Trophoblast cell (in vitro differentiated cells and primary cell): ENCODE measurements at regions not wholly inside any gene's neighbourhood (a gene's known extent, or its start where the extent isn't known, plus 50 kb on each side); places are given as distances from the start of the nearest gene placed in this dataset.
"Not testable (repeated sequence)": the region's sequence is repeated elsewhere in the genome, so short reads cannot be mapped to it uniquely, and the experiment has no call there.

Experiments used
- DNase-seq, 2 donors: peaks; one replicate each; pipeline ENCODE4 v3.0.0-alpha.2; 2016
- H2AFZ ChIP-seq: 2 replicates; pipeline ENCODE4 v1.6.1; 2013; ENCODE audit warnings: low read length, moderate library complexity, mild to moderate bottlenecking; ENCODE audit not compliant: insufficient read depth, poor library complexity
- H2AK5ac ChIP-seq: 2 replicates; pipeline ENCODE4 v1.6.1; 2013; ENCODE audit warnings: mild to moderate bottlenecking, low read length
- H2BK120ac ChIP-seq: 2 replicates; pipeline ENCODE4 v1.6.1; 2013; ENCODE audit warnings: low read length, mild to moderate bottlenecking, moderate library complexity; ENCODE audit not compliant: insufficient read depth, poor library complexity
- H2BK12ac ChIP-seq: 2 replicates; pipeline ENCODE4 v1.6.1; 2013; ENCODE audit warnings: mild to moderate bottlenecking, low read length, moderate library complexity
- H2BK5ac ChIP-seq: 2 replicates; pipeline ENCODE4 v1.6.1; 2013; ENCODE audit warnings: low read length, low read depth, moderate library complexity, mild to moderate bottlenecking; ENCODE audit not compliant: poor library complexity
- H3K14ac ChIP-seq: 2 replicates; pipeline ENCODE4 v1.6.1; 2013; ENCODE audit warnings: mild to moderate bottlenecking, low read length
- H3K18ac ChIP-seq: 2 replicates; pipeline ENCODE4 v1.6.1; 2013; ENCODE audit warnings: mild to moderate bottlenecking, low read length
- H3K23ac ChIP-seq: 2 replicates; pipeline ENCODE4 v1.6.1; 2013; ENCODE audit warnings: low read length
- H3K27ac ChIP-seq: 2 replicates; pipeline ENCODE4 v1.5.1; 2013; ENCODE audit warnings: low read depth, mild to moderate bottlenecking, inconsistent platforms, low read length, moderate library complexity
- H3K27me3 ChIP-seq: 2 replicates; pipeline ENCODE4 v1.6.1; 2013; ENCODE audit warnings: inconsistent platforms, mild to moderate bottlenecking, low read length, moderate library complexity; ENCODE audit not compliant: insufficient read depth
- H3K36me3 ChIP-seq, 2 experiments: 1 replicate in 1 of 2; 2 replicates in 1 of 2; pipeline ENCODE4 v1.6.1; 2013; ENCODE audit warnings: low read length in 2 of 2, mild to moderate bottlenecking in 2 of 2, moderate library complexity in 1 of 2; ENCODE audit not compliant: insufficient read depth in 2 of 2, control insufficient read depth in 1 of 2
- H3K4ac ChIP-seq: 2 replicates; pipeline ENCODE4 v1.6.1; 2013; ENCODE audit warnings: low read depth, mild to moderate bottlenecking, low read length, moderate library complexity
- H3K4me1 ChIP-seq, 2 experiments: 1 replicate in 1 of 2; 2 replicates in 1 of 2; pipeline ENCODE4 v1.6.1; 2013; ENCODE audit warnings: low read length in 2 of 2, mild to moderate bottlenecking in 2 of 2, moderate library complexity in 1 of 2; ENCODE audit not compliant: insufficient read depth in 2 of 2, control insufficient read depth in 1 of 2
- H3K4me2 ChIP-seq: 2 replicates; pipeline ENCODE4 v1.6.1; 2013; ENCODE audit warnings: inconsistent platforms, mild to moderate bottlenecking, low read length, moderate library complexity
- H3K4me3 ChIP-seq: 2 replicates; pipeline ENCODE4 v1.5.1; 2013; ENCODE audit warnings: mild to moderate bottlenecking, low read depth, low read length, inconsistent platforms
- H3K79me1 ChIP-seq: one replicate; pipeline ENCODE4 v1.6.1; 2013; ENCODE audit warnings: low read length
- H3K79me2 ChIP-seq: 2 replicates; pipeline ENCODE4 v1.6.1; 2013; ENCODE audit warnings: low read length, mild to moderate bottlenecking; ENCODE audit not compliant: control insufficient read depth, insufficient read depth, poor library complexity
- H3K9ac ChIP-seq: 2 replicates; pipeline ENCODE4 v1.6.1; 2013; ENCODE audit warnings: mild to moderate bottlenecking, low read length
- H3K9me3 ChIP-seq: 2 replicates; pipeline ENCODE4 v1.6.1; 2013; ENCODE audit warnings: low read depth, mild to moderate bottlenecking, control low read depth, inconsistent platforms, low read length; ENCODE audit not compliant: insufficient read depth
- H4K12ac ChIP-seq: 2 replicates; pipeline ENCODE4 v1.6.1; 2013; ENCODE audit warnings: low read depth, mild to moderate bottlenecking, low read length, moderate library complexity
- H4K8ac ChIP-seq: 2 replicates; pipeline ENCODE4 v1.6.1; 2013; ENCODE audit warnings: low read depth, mild to moderate bottlenecking, low read length, moderate library complexity
- H4K91ac ChIP-seq: one replicate; pipeline ENCODE4 v1.6.1; 2013; ENCODE audit warnings: low read depth, mild to moderate bottlenecking, low read length, moderate library complexity
- WGBS: extraction: QIAGEN DNeasy Blood & Tissue Kit; methylation state at CpG from one replicate; pipeline ENCODE4 v1.1.7; 2013; ENCODE audit warnings: missing lambda C conversion rate; ENCODE audit not compliant: insufficient read length, insufficient coverage; ENCODE audit errors: extremely low coverage; 5-methylcytosine and 5-hydroxymethylcytosine counted together

GRCh38 chrX:42366181-42366580 lies 411.8 kb downstream of the PPP1R2C start:
- H3K79me2 ChIP-seq = no peaks in the 10 kb centered on the region
- no peak overlapping the region for H2AK5ac ChIP-seq
- WGBS = no CpG with 5 or more reads among the region's 2 CpGs

GRCh38 chrX:42362219-42362618 lies 415.7 kb downstream of the PPP1R2C start:
- no CpG with 5 or more reads among the region's 1 CpG for WGBS
- no peaks in the 10 kb centered on the region for H3K79me2 ChIP-seq
- H3K14ac ChIP-seq = no peak overlapping the region
- H4K91ac ChIP-seq = no peak overlapping the region
- no peaks in the 10 kb centered on the region for H3K27me3 ChIP-seq
- H2AK5ac ChIP-seq = no peak overlapping the region
- H3K9me3 ChIP-seq = no peaks in the 10 kb centered on the region
- H2BK12ac ChIP-seq = no peak overlapping the region
- no peak overlapping the region for H3K4ac ChIP-seq
- H2BK5ac ChIP-seq = no peak overlapping the region
- no peaks in the 10 kb centered on the region for H3K79me1 ChIP-seq
- no peak overlapping the region for H2BK120ac ChIP-seq
- H3K4me2 ChIP-seq = no peak overlapping the region
- H3K27ac ChIP-seq = no peak overlapping the region
- no peak overlapping the region for H3K9ac ChIP-seq
- DNase-seq = no peak
- H2AFZ ChIP-seq = no peak overlapping the region
- no peak overlapping the region for H3K18ac ChIP-seq
- H4K8ac ChIP-seq = no peak overlapping the region
- H4K12ac ChIP-seq = no peak overlapping the region
- no peaks in the 10 kb centered on the region for H3K4me1 ChIP-seq
- H3K23ac ChIP-seq = no peak overlapping the region
- no peak overlapping the region for H3K4me3 ChIP-seq
- no peaks in the 10 kb centered on the region for H3K36me3 ChIP-seq

More at GRCh38 chrX:42366181-42366580, 411.8 kb downstream of the PPP1R2C start:
- DNase-seq = no peak
- Histone ChIP-seq H3K9me3 (no peaks in the 10 kb centered on the region), H2BK120ac (no peak overlapping the region), H3K4me3 (no peak overlapping the region), H3K9ac (no peak overlapping the region), H3K23ac (no peak overlapping the region), H3K14ac (no peak overlapping the region), H2BK5ac (no peak overlapping the region), H3K18ac (no peak overlapping the region), H4K12ac (no peak overlapping the region), H2AFZ (no peak overlapping the region), H4K91ac (no peak overlapping the region), H3K4me1 (no peaks in the 10 kb centered on the region), H3K36me3 (no peaks in the 10 kb centered on the region), H3K27me3 (no peaks in the 10 kb centered on the region), H2BK12ac (no peak overlapping the region), H4K8ac (no peak overlapping the region), H3K4me2 (no peak overlapping the region), H3K79me1 (no peaks in the 10 kb centered on the region), H3K4ac (no peak overlapping the region), H3K27ac (no peak overlapping the region)

- not testable (repeated sequence) for H3K36me3 ChIP-seq, H2BK5ac ChIP-seq, H3K27ac ChIP-seq, H2BK12ac ChIP-seq, H3K14ac ChIP-seq, H3K23ac ChIP-seq, H3K4me1 ChIP-seq, H3K4ac ChIP-seq, H3K27me3 ChIP-seq, H3K9ac ChIP-seq, H4K12ac ChIP-seq, H3K79me2 ChIP-seq, H2AK5ac ChIP-seq, H4K8ac ChIP-seq, H3K4me3 ChIP-seq, H3K4me2 ChIP-seq, H4K91ac ChIP-seq, H2AFZ ChIP-seq, DNase-seq, H3K79me1 ChIP-seq, H2BK120ac ChIP-seq, H3K9me3 ChIP-seq, H3K18ac ChIP-seq
- WGBS = no CpG with 5 or more reads among the region's 3 CpGs
These were observed 419.6 kb upstream of the CASK start for GRCh38 chrX:42342981-42343380.
